ENCODE measurements at regions not wholly inside any gene's neighbourhood (a gene's known extent, or its start where the extent isn't known, plus 50 kb on each side); places are given as distances from the start of the nearest gene placed in this dataset.

- peaks cover 0 to 19% (median 0%) of the 10 kb centered on the region in 5 donors for H3K27me3 ChIP-seq (ENCODE audit: control insufficient read depth in 5 of 5, insufficient read depth in 4 of 5, low read length in 5 of 5)
- H3K4me1 ChIP-seq (ENCODE audit: control insufficient read depth in 5 of 5, insufficient read depth in 5 of 5, low read length in 5 of 5), result no peaks in the 10 kb centered on the region
- no peaks in the 10 kb centered on the region for H3K36me3 ChIP-seq (ENCODE audit: control insufficient read depth in 5 of 5, insufficient read depth in 5 of 5, low read length in 5 of 5)
- H3K27ac ChIP-seq (ENCODE audit: low read depth, low read length), result no peak overlapping the region
- H3K9ac ChIP-seq (ENCODE audit: low read length in 5 of 5), result no peak overlapping the region
- H3K9me3 ChIP-seq (ENCODE audit: control insufficient read depth in 5 of 5, low read length in 5 of 5), result no peaks in the 10 kb centered on the region
- H3K4me3 ChIP-seq (ENCODE audit: low read depth in 1 of 5, low read length in 5 of 5), result no peak overlapping the region
Measured at GRCh38 chr20:60428651-60429050, 470.4 kb downstream of the CDH26 start.

- H3K9me3 ChIP-seq (ENCODE audit: control insufficient read depth in 5 of 5, low read length in 5 of 5), result no peaks in the 10 kb centered on the region
- no peak overlapping the region for H3K9ac ChIP-seq (ENCODE audit: low read length in 5 of 5)
- no peak overlapping the region for H3K4me3 ChIP-seq (ENCODE audit: low read depth in 1 of 5, low read length in 5 of 5)
- no peak overlapping the region for H3K27ac ChIP-seq (ENCODE audit: low read depth, low read length)
- H3K36me3 ChIP-seq (ENCODE audit: control insufficient read depth in 5 of 5, insufficient read depth in 5 of 5, low read length in 5 of 5), result no peaks in the 10 kb centered on the region
- peaks cover 0 to 15% (median 6%) of the 10 kb centered on the region in 5 donors for H3K27me3 ChIP-seq (ENCODE audit: control insufficient read depth in 5 of 5, insufficient read depth in 4 of 5, low read length in 5 of 5)
- H3K4me1 ChIP-seq (ENCODE audit: control insufficient read depth in 5 of 5, insufficient read depth in 5 of 5, low read length in 5 of 5), result no peaks in the 10 kb centered on the region
Measured at GRCh38 chr20:60430516-60431001, 472.3 kb downstream of the CDH26 start.

DNA sequence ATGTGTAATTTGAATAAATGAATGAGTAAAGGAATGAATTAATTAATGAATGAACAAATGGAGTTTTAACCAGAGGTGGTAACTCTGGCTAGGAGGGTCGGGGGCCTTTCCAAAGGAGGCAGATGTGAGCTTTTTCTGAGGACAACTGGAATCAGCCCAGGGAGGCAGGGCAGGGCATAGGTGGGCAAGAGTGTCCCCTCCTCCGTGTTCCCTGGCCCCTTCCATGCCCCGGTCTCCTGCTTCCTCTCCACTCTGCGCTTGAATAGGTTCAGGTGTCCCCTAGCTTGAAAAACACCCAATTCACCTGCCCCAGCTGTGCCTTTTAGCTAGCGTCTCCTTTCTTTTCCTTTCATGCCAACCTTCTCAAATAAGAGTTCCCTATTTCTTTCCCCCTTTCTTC, 473.1 kb downstream of the CDH26 start:
- no peaks in the 10 kb centered on the region for H3K36me3 ChIP-seq (ENCODE audit: control insufficient read depth in 5 of 5, insufficient read depth in 5 of 5, low read length in 5 of 5)
- no peaks in the 10 kb centered on the region for H3K4me1 ChIP-seq (ENCODE audit: control insufficient read depth in 5 of 5, insufficient read depth in 5 of 5, low read length in 5 of 5)
- H3K9me3 ChIP-seq (ENCODE audit: control insufficient read depth in 5 of 5, low read length in 5 of 5), result no peaks in the 10 kb centered on the region
- no peak overlapping the region for H3K4me3 ChIP-seq (ENCODE audit: low read depth in 1 of 5, low read length in 5 of 5)
- no peak overlapping the region for H3K27ac ChIP-seq (ENCODE audit: low read depth, low read length)
- no peak overlapping the region for H3K9ac ChIP-seq (ENCODE audit: low read length in 5 of 5)
- peaks cover 0 to 15% (median 6%) of the 10 kb centered on the region in 5 donors for H3K27me3 ChIP-seq (ENCODE audit: control insufficient read depth in 5 of 5, insufficient read depth in 4 of 5, low read length in 5 of 5)

GRCh38 chr20:60437418-60437817, 479.2 kb downstream of the CDH26 start:
- H3K9me3 ChIP-seq (ENCODE audit: control insufficient read depth in 5 of 5, low read length in 5 of 5), result peaks cover 2 to 5% (median 4%) of the 10 kb centered on the region in 5 donors
- no peak overlapping the region for H3K9ac ChIP-seq (ENCODE audit: low read length in 5 of 5)
- no peaks in the 10 kb centered on the region for H3K36me3 ChIP-seq (ENCODE audit: control insufficient read depth in 5 of 5, insufficient read depth in 5 of 5, low read length in 5 of 5)
- peaks cover 0 to 7% (median 3%) of the 10 kb centered on the region in 5 donors for H3K27me3 ChIP-seq (ENCODE audit: control insufficient read depth in 5 of 5, insufficient read depth in 4 of 5, low read length in 5 of 5)
- no peaks in the 10 kb centered on the region for H3K4me1 ChIP-seq (ENCODE audit: control insufficient read depth in 5 of 5, insufficient read depth in 5 of 5, low read length in 5 of 5)
- no peak overlapping the region for H3K4me3 ChIP-seq (ENCODE audit: low read depth in 1 of 5, low read length in 5 of 5)
- H3K27ac ChIP-seq (ENCODE audit: low read depth, low read length), result no peak overlapping the region

DNA sequence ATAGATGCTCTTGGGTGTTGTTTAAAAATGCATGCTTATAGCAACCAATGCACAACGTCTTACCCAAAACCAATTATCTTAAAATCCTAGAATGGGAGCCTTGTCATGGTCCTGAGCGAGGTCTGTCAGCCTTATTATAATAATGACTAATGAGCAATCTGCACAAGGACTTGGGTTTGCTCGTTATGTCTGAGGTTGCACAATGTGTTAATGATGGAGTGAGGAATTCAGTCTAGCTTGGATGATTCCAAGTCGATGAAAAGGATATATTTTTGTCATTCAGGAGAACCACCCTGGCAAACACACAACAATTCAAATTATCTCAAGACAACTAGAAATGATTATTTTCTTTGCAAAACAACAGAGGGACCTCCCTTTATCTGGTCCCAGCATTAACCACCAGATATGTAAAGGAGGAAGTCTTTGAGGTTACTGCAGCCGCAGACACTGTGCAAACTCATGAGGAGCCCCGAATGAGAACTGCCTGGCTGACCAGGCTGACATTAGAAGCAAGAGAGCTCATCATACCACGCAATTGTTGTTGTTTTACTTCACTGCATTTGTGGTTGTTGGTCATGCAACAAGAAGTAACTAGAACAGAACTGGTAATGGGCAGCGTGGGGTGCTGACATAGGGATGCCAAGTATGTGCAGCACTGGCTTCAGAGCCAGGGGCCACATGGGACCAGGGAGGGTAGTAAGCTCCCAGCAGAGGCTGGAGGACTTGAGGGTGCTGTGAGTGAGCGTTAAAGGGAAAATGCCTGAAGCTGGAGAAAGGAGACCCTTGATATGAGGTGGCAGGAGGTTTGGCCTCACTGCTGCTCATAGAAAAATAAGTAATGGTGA, 488.3 kb downstream of the CDH26 start:
- Histone ChIP-seq H3K27ac (ENCODE audit: low read depth, low read length) (no peak overlapping the region), H3K4me3 (ENCODE audit: low read depth in 1 of 5, low read length in 5 of 5) (no peak overlapping the region), H3K4me1 (ENCODE audit: control insufficient read depth in 5 of 5, insufficient read depth in 5 of 5, low read length in 5 of 5) (no peaks in the 10 kb centered on the region), H3K9me3 (ENCODE audit: control insufficient read depth in 5 of 5, low read length in 5 of 5) (peaks cover 0 to 3% (median 0%) of the 10 kb centered on the region in 5 donors), H3K9ac (ENCODE audit: low read length in 5 of 5) (no peak overlapping the region), H3K27me3 (ENCODE audit: control insufficient read depth in 5 of 5, insufficient read depth in 4 of 5, low read length in 5 of 5) (peaks cover 0 to 4% (median 0%) of the 10 kb centered on the region in 5 donors), H3K36me3 (ENCODE audit: control insufficient read depth in 5 of 5, insufficient read depth in 5 of 5, low read length in 5 of 5) (no peaks in the 10 kb centered on the region)

DNA sequence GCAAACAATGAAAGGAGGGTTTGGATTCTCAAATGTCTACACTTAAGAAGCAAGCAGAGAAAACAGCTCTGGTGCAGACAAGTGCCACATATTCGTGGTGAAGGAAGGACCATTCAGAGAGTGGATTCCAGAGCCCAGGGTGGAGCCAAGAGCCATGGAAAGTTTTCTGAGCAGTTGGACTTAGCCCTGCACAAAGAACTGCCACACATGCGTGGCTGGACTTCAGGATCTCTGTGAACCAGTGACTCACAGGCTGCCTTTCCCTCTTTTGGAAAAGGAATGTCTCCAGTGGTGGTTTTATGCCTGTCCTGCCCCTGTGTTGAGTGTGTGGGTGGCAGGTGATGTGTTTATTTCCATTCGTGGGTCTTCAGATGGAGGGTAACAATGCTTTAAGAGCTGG, 489.5 kb downstream of the CDH26 start:
- H3K27me3 ChIP-seq (ENCODE audit: control insufficient read depth in 5 of 5, insufficient read depth in 4 of 5, low read length in 5 of 5), result peaks cover 0 to 4% (median 0%) of the 10 kb centered on the region in 5 donors
- H3K4me3 ChIP-seq (ENCODE audit: low read depth in 1 of 5, low read length in 5 of 5), result no peak overlapping the region
- no peaks in the 10 kb centered on the region for H3K36me3 ChIP-seq (ENCODE audit: control insufficient read depth in 5 of 5, insufficient read depth in 5 of 5, low read length in 5 of 5)
- no peak overlapping the region for H3K9ac ChIP-seq (ENCODE audit: low read length in 5 of 5)
- H3K9me3 ChIP-seq (ENCODE audit: control insufficient read depth in 5 of 5, low read length in 5 of 5), result no peaks in the 10 kb centered on the region
- H3K27ac ChIP-seq (ENCODE audit: low read depth, low read length), result no peak overlapping the region
- H3K4me1 ChIP-seq (ENCODE audit: control insufficient read depth in 5 of 5, insufficient read depth in 5 of 5, low read length in 5 of 5), result no peaks in the 10 kb centered on the region

- H3K4me1 ChIP-seq (ENCODE audit: control insufficient read depth in 5 of 5, insufficient read depth in 5 of 5, low read length in 5 of 5), result no peaks in the 10 kb centered on the region
- H3K27me3 ChIP-seq (ENCODE audit: control insufficient read depth in 5 of 5, insufficient read depth in 4 of 5, low read length in 5 of 5), result peaks cover 0 to 2% (median 0%) of the 10 kb centered on the region in 5 donors
- H3K9ac ChIP-seq (ENCODE audit: low read length in 5 of 5), result no peak overlapping the region
- no peak overlapping the region for H3K27ac ChIP-seq (ENCODE audit: low read depth, low read length)
- H3K36me3 ChIP-seq (ENCODE audit: control insufficient read depth in 5 of 5, insufficient read depth in 5 of 5, low read length in 5 of 5), result no peaks in the 10 kb centered on the region
- H3K4me3 ChIP-seq (ENCODE audit: low read depth in 1 of 5, low read length in 5 of 5), result no peak overlapping the region
- H3K9me3 ChIP-seq (ENCODE audit: control insufficient read depth in 5 of 5, low read length in 5 of 5), result no peaks in the 10 kb centered on the region
Measured at GRCh38 chr20:60453388-60454246, 495.4 kb downstream of the CDH26 start.

- no peaks in the 10 kb centered on the region for H3K9me3 ChIP-seq (ENCODE audit: control insufficient read depth in 5 of 5, low read length in 5 of 5)
- no peak overlapping the region for H3K4me3 ChIP-seq (ENCODE audit: low read depth in 1 of 5, low read length in 5 of 5)
- H3K9ac ChIP-seq (ENCODE audit: low read length in 5 of 5), result no peak overlapping the region
- no peak overlapping the region for H3K27ac ChIP-seq (ENCODE audit: low read depth, low read length)
- peaks cover 0 to 2% (median 0%) of the 10 kb centered on the region in 5 donors for H3K27me3 ChIP-seq (ENCODE audit: control insufficient read depth in 5 of 5, insufficient read depth in 4 of 5, low read length in 5 of 5)
- H3K36me3 ChIP-seq (ENCODE audit: control insufficient read depth in 5 of 5, insufficient read depth in 5 of 5, low read length in 5 of 5), result no peaks in the 10 kb centered on the region
- H3K4me1 ChIP-seq (ENCODE audit: control insufficient read depth in 5 of 5, insufficient read depth in 5 of 5, low read length in 5 of 5), result no peaks in the 10 kb centered on the region
Measured at GRCh38 chr20:60454491-60454890, 496.3 kb downstream of the CDH26 start.

GRCh38 chr20:60455272-60455671, 497.0 kb downstream of the CDH26 start:
- H3K27me3 ChIP-seq (ENCODE audit: control insufficient read depth in 5 of 5, insufficient read depth in 4 of 5, low read length in 5 of 5), result peaks cover 0 to 2% (median 0%) of the 10 kb centered on the region in 5 donors

GRCh38 chr20:60459212-60459611, 501.0 kb downstream of the CDH26 start:
- Histone ChIP-seq H3K9ac (ENCODE audit: low read length in 5 of 5) (no peak overlapping the region), H3K9me3 (ENCODE audit: control insufficient read depth in 5 of 5, low read length in 5 of 5) (peaks cover 0 to 3% (median 0%) of the 10 kb centered on the region in 5 donors), H3K36me3 (ENCODE audit: control insufficient read depth in 5 of 5, insufficient read depth in 5 of 5, low read length in 5 of 5) (no peaks in the 10 kb centered on the region), H3K27me3 (ENCODE audit: control insufficient read depth in 5 of 5, insufficient read depth in 4 of 5, low read length in 5 of 5) (peaks cover 0 to 2% (median 0%) of the 10 kb centered on the region in 5 donors), H3K27ac (ENCODE audit: low read depth, low read length) (no peak overlapping the region), H3K4me1 (ENCODE audit: control insufficient read depth in 5 of 5, insufficient read depth in 5 of 5, low read length in 5 of 5) (no peaks in the 10 kb centered on the region), H3K4me3 (ENCODE audit: low read depth in 1 of 5, low read length in 5 of 5) (no peak overlapping the region)

More at GRCh38 chr20:60455272-60455671, 497.0 kb downstream of the CDH26 start:
- Histone ChIP-seq H3K4me3 (ENCODE audit: low read depth in 1 of 5, low read length in 5 of 5) (no peak overlapping the region), H3K9me3 (ENCODE audit: control insufficient read depth in 5 of 5, low read length in 5 of 5) (no peaks in the 10 kb centered on the region), H3K9ac (ENCODE audit: low read length in 5 of 5) (no peak overlapping the region), H3K27ac (ENCODE audit: low read depth, low read length) (no peak overlapping the region), H3K4me1 (ENCODE audit: control insufficient read depth in 5 of 5, insufficient read depth in 5 of 5, low read length in 5 of 5) (no peaks in the 10 kb centered on the region), H3K36me3 (ENCODE audit: control insufficient read depth in 5 of 5, insufficient read depth in 5 of 5, low read length in 5 of 5) (no peaks in the 10 kb centered on the region)
